Right atrium auricular region (tissue), 2 donors: ENCODE measurements at regions not wholly inside any gene's neighbourhood (a gene's known extent, or its start where the extent isn't known, plus 50 kb on each side); places are given as distances from the start of the nearest gene placed in this dataset.

Experiments
- DNase-seq: peaks from one replicate; pipeline ENCODE4 v3.0.0-alpha.2; 2019; ENCODE audit warnings: low spot score
- H3K27ac ChIP-seq, 2 donors: fragments of 200-600 bp; sonication (generic); 1 replicate in 1 of 2; 2 replicates in 1 of 2; pipeline ENCODE4 v1.5.1; 2016 to 2019
- H3K27me3 ChIP-seq, 2 donors: fragments of 200-600 bp; sonication (generic); one replicate each; pipeline versions ENCODE4 v1.5.1 to v1.6.0; 2017 to 2019
- H3K36me3 ChIP-seq: fragments of 200-600 bp; sonication (generic); one replicate; pipeline ENCODE4 v1.5.1; 2016
- H3K4me1 ChIP-seq, 2 donors: fragments of 200-600 bp; sonication (generic); one replicate each; pipeline versions ENCODE4 v1.5.1 to v1.6.0; 2017 to 2019
- H3K4me3 ChIP-seq, 2 donors: fragments of 200-600 bp; sonication (generic); 1 replicate in 1 of 2; 2 replicates in 1 of 2; pipeline ENCODE4 v1.5.1; 2017 to 2019; ENCODE audit warnings: mild to moderate bottlenecking in 1 of 2, moderate library complexity in 1 of 2
- H3K9me3 ChIP-seq, 2 donors: fragments of 200-600 bp; sonication (generic); one replicate each; pipeline ENCODE4 v1.5.1; 2019
- TF ChIP-seq, protein P1 (sequence below), 2 donors: fragments of 200-600 bp; sonication (generic); IDR thresholded peaks; one replicate each; pipeline ENCODE4 v1.5.1; 2019; ENCODE audit warnings: antibody characterized with exemption in 2 of 2

DNA sequence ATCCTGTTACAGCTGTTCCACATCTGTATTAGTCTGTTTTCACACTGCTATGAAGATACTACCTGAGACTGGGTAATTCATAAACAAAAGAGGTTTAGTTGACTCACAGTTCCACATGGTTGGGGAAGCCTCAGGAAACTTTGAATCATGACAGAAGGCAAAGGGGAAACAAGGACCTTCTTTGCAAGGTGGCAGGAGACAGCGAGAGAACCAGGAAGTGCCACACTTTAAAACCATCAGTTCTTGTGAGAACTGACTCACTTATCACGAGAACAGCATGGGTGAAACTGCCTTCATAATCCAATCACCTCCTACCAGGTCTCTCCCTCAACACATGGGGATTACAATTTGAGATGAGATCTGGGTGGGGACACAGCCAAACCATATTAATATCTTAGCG lies 110.3 kb upstream of the TRABD2B start:
- TF ChIP-seq, protein P1, sequence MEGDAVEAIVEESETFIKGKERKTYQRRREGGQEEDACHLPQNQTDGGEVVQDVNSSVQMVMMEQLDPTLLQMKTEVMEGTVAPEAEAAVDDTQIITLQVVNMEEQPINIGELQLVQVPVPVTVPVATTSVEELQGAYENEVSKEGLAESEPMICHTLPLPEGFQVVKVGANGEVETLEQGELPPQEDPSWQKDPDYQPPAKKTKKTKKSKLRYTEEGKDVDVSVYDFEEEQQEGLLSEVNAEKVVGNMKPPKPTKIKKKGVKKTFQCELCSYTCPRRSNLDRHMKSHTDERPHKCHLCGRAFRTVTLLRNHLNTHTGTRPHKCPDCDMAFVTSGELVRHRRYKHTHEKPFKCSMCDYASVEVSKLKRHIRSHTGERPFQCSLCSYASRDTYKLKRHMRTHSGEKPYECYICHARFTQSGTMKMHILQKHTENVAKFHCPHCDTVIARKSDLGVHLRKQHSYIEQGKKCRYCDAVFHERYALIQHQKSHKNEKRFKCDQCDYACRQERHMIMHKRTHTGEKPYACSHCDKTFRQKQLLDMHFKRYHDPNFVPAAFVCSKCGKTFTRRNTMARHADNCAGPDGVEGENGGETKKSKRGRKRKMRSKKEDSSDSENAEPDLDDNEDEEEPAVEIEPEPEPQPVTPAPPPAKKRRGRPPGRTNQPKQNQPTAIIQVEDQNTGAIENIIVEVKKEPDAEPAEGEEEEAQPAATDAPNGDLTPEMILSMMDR (IDR thresholded peaks at IDR 0.05): no peak
- H3K4me3 ChIP-seq: no peak overlapping the region
- no peak overlapping the region for H3K27ac ChIP-seq
- no peaks in the 10 kb centered on the region for H3K9me3 ChIP-seq
- H3K27me3 ChIP-seq: no peaks in the 10 kb centered on the region
- no peaks in the 10 kb centered on the region for H3K36me3 ChIP-seq
- no peaks in the 10 kb centered on the region for H3K4me1 ChIP-seq
- DNase-seq: no peak

DNA sequence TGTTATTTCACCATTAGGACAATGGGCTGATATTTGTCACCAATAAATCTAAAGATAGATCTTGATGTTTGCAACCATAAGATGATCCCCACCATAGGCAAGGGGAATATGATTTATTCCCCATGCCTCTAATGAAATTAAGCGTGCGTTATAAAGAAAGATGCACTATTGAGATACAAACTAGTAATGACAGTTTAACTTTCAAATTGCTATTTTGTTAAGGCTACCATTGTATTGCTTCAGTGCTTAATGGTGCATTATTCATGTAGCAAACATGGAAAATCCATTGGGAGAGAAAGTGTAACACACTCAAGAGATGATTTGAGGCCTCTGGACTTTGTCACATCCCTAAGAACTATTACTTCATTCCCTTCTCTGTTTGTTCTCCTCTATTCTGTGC lies 108.9 kb upstream of the TRABD2B start:
- Histone ChIP-seq H3K4me3 (no peak overlapping the region), H3K27ac (no peak overlapping the region), H3K36me3 (no peaks in the 10 kb centered on the region), H3K27me3 (no peaks in the 10 kb centered on the region), H3K9me3 (no peaks in the 10 kb centered on the region), H3K4me1 (no peaks in the 10 kb centered on the region)
- TF ChIP-seq, protein P1 (IDR thresholded peaks at IDR 0.05): no peak
- DNase-seq: no peak

DNA sequence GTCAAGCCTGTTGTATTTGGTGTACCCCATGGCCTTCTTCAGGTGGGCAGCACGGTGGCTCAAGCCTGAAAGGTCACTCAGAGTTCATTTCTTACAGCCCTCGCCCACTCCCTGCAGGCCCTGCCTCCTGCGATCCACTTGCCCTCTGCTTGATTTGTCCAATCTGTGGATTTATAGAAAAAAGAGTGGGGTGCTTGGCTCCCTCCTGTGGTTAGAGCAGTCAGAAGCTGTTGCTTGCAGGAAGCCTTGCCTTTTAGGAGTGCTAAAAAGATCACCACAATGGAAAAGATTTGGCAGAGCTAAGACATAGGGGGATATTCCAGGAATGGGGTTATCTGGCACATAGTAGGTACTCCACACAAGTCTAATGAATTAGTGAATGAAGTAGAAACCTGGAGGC lies 108.0 kb upstream of the TRABD2B start:
- DNase-seq: no peak
- H3K4me3 ChIP-seq: no peak overlapping the region
- H3K36me3 ChIP-seq: no peaks in the 10 kb centered on the region
- no peak overlapping the region for H3K27ac ChIP-seq
- no peaks in the 10 kb centered on the region for H3K27me3 ChIP-seq
- no peaks in the 10 kb centered on the region for H3K9me3 ChIP-seq
- TF ChIP-seq, protein P1 (IDR thresholded peaks at IDR 0.05): peak in 1 of 2 donors; percentile 39
- H3K4me1 ChIP-seq: no peaks in the 10 kb centered on the region

DNA sequence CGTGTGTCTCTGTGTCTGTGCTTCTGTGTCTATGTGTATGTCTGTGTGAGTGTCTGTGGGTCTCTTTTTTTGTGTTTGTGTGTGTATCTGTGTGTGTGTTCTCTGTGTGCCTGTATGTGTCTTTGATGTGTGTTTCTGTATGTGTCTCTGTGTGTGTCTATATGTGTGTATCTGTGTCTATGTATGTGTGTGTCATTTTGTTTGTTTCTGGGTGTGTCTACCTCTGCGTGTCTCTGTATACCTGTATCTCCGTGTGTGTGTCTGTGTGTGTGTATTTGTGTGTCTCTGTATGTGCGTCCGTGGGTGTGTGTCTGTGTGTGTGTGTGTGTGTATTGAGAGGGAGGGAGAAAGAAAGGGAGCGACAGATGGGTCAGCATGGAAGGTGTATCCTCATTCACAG lies 106.3 kb upstream of the TRABD2B start:
- Histone ChIP-seq H3K36me3 (no peaks in the 10 kb centered on the region), H3K4me3 (no peak overlapping the region), H3K27ac (no peak overlapping the region), H3K9me3 (no peaks in the 10 kb centered on the region), H3K27me3 (no peaks in the 10 kb centered on the region), H3K4me1 (no peaks in the 10 kb centered on the region)
- DNase-seq: no peak
- TF ChIP-seq, protein P1 (IDR thresholded peaks at IDR 0.05): no peak

DNA sequence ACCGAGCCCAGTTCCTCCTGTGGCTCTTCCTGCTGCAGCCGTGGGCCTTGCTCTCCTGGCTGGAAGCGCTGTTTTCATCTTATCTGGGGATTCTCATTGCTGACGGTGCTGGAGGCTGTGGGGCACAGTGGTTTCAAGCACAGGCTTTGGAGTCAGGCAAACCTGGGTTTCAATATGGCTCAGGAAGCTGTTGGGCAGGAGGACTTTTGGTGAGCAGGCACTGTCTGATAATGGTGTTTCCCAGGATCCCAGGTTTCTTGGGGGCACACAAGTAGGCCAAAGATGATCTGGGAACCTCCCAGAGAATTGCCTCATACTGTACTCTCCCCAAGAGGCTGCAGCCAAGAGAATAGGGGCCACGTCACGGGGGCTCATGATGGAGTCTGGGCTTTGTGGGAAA lies 105.6 kb upstream of the TRABD2B start:
- Histone ChIP-seq H3K4me1 (no peaks in the 10 kb centered on the region), H3K36me3 (no peaks in the 10 kb centered on the region), H3K4me3 (no peak overlapping the region), H3K27ac (no peak overlapping the region), H3K27me3 (no peaks in the 10 kb centered on the region), H3K9me3 (no peaks in the 10 kb centered on the region)
- DNase-seq: no peak
- TF ChIP-seq, protein P1 (IDR thresholded peaks at IDR 0.05): no peak

DNA sequence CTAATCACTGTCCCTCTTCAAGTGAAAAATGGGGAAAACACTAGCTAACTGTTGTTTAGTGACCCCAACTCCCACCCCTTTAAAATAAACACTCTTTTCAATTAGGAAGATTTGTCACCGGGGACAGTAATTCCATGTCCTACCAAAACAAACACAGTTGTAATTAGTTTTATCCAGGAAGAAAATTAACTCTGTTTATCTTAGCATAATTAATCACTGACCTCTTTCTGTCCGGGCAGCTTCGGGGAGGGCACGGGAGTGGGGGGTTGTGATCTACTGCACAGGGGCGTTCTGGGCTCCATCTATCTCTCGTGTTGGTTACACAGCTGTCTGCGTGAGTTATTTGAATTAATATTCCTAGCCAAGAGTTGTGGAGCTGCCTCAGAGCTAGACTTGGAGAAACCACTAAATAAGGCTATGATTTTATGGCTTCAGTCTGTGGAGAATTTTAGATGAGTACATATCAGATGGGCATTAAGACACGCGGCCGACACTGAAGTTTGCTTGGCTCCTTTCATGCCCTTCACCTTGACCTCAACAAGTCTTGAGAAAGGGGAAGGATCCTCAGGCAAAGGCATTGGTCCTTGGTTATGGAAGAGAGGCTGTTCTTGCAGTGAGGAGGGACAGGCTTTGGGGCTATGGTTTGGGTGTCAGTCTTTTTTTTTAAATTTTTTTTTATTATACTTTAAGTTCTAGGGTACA lies 102.0 kb upstream of the TRABD2B start:
- TF ChIP-seq, protein P1 (IDR thresholded peaks at IDR 0.05): no peak
- H3K27me3 ChIP-seq: no peaks in the 10 kb centered on the region
- no peak overlapping the region for H3K27ac ChIP-seq
- no peak for DNase-seq
- no peaks in the 10 kb centered on the region for H3K36me3 ChIP-seq
- H3K9me3 ChIP-seq: no peaks in the 10 kb centered on the region
- no peaks in the 10 kb centered on the region for H3K4me1 ChIP-seq
- no peak overlapping the region for H3K4me3 ChIP-seq
